ENCODE measurements at regions not wholly inside any gene's neighbourhood (a gene's known extent, or its start where the extent isn't known, plus 50 kb on each side); places are given as distances from the start of the nearest gene placed in this dataset.

GRCh38 chrX:100081503-100081902 lies 328.6 kb downstream of the PCDH19 start:
- TF ChIP-seq REST (IDR thresholded peaks at IDR 0.05; ENCODE audit: low read depth) (no peak), TEAD4 (IDR thresholded peaks at IDR 0.05) (no peak), CEBPB (IDR thresholded peaks at IDR 0.05) (no peak), EP300 (IDR thresholded peaks at IDR 0.05; ENCODE audit: borderline replicate concordance) (no peak), NFIC (IDR thresholded peaks at IDR 0.05) (no peak), TCF12 (IDR thresholded peaks at IDR 0.05; ENCODE audit: low read depth) (no peak), EGR1 (IDR thresholded peaks at IDR 0.05) (no peak), FOXM1 (IDR thresholded peaks at IDR 0.05; ENCODE audit: borderline replicate concordance, low read depth) (no peak)

GRCh38 chrX:100076031-100076430 lies 334.0 kb downstream of the PCDH19 start:
- no peak for TF ChIP-seq CEBPB (IDR thresholded peaks at IDR 0.05)
- TF ChIP-seq TAF1 (IDR thresholded peaks at IDR 0.05; ENCODE audit: low read depth), result no peak
- no peak for TF ChIP-seq CREB1 (IDR thresholded peaks at IDR 0.05; ENCODE audit: low read depth)
- no peak for TF ChIP-seq ZBTB7A (IDR thresholded peaks at IDR 0.05; ENCODE audit: low read depth)
- no peak for TF ChIP-seq TEAD4 (IDR thresholded peaks at IDR 0.05)
- TF ChIP-seq TCF12 (IDR thresholded peaks at IDR 0.05; ENCODE audit: low read depth), result no peak
- TF ChIP-seq REST (IDR thresholded peaks at IDR 0.05; ENCODE audit: low read depth), result no peak
- no peak for TF ChIP-seq USF1 (IDR thresholded peaks at IDR 0.05)
- no peak for TF ChIP-seq EGR1 (IDR thresholded peaks at IDR 0.05)
- no peak for TF ChIP-seq YY1 (IDR thresholded peaks at IDR 0.05; ENCODE audit: low read depth)

GRCh38 chrX:100072336-100072735 lies 337.7 kb downstream of the PCDH19 start:
- no peak for TF ChIP-seq ZBTB7A (IDR thresholded peaks at IDR 0.05; ENCODE audit: low read depth)
- TF ChIP-seq YY1 (IDR thresholded peaks at IDR 0.05; ENCODE audit: low read depth), result no peak
- no peak for TF ChIP-seq MAX (IDR thresholded peaks at IDR 0.05)
- TF ChIP-seq NFIC (IDR thresholded peaks at IDR 0.05), result no peak
- TF ChIP-seq CREB1 (IDR thresholded peaks at IDR 0.05; ENCODE audit: low read depth), result no peak
- no peak for TF ChIP-seq TAF1 (IDR thresholded peaks at IDR 0.05; ENCODE audit: low read depth)
- TF ChIP-seq TEAD4 (IDR thresholded peaks at IDR 0.05), result no peak
- TF ChIP-seq FOXM1 (IDR thresholded peaks at IDR 0.05; ENCODE audit: borderline replicate concordance, low read depth), result no peak

GRCh38 chrX:100070334-100070849 lies 339.7 kb downstream of the PCDH19 start:
- TF ChIP-seq REST (IDR thresholded peaks at IDR 0.05; ENCODE audit: low read depth), result no peak
- no peak for TF ChIP-seq YY1 (IDR thresholded peaks at IDR 0.05; ENCODE audit: low read depth)
- no peak for TF ChIP-seq CREB1 (IDR thresholded peaks at IDR 0.05; ENCODE audit: low read depth)
- TF ChIP-seq TAF1 (IDR thresholded peaks at IDR 0.05; ENCODE audit: low read depth), result no peak

- TF ChIP-seq TAF1 (IDR thresholded peaks at IDR 0.05; ENCODE audit: low read depth) (no peak), TCF12 (IDR thresholded peaks at IDR 0.05; ENCODE audit: low read depth) (no peak), EP300 (IDR thresholded peaks at IDR 0.05; ENCODE audit: borderline replicate concordance) (no peak), TEAD4 (IDR thresholded peaks at IDR 0.05) (no peak), NFIC (IDR thresholded peaks at IDR 0.05) (no peak), YY1 (IDR thresholded peaks at IDR 0.05; ENCODE audit: low read depth) (no peak), ZBTB7A (IDR thresholded peaks at IDR 0.05; ENCODE audit: low read depth) (no peak), CEBPB (IDR thresholded peaks at IDR 0.05) (no peak), FOXM1 (IDR thresholded peaks at IDR 0.05; ENCODE audit: borderline replicate concordance, low read depth) (no peak), MAX (IDR thresholded peaks at IDR 0.05) (no peak), REST (IDR thresholded peaks at IDR 0.05; ENCODE audit: low read depth) (no peak), USF1 (IDR thresholded peaks at IDR 0.05) (no peak), RAD21 (IDR thresholded peaks at IDR 0.05; ENCODE audit: low read depth) (no peak), EGR1 (IDR thresholded peaks at IDR 0.05) (no peak), CREB1 (IDR thresholded peaks at IDR 0.05; ENCODE audit: low read depth) (no peak)
Measured at GRCh38 chrX:100048156-100048555, 361.9 kb downstream of the PCDH19 start.
